HepG2 (cell line): ENCODE measurements at regions not wholly inside any gene's neighbourhood (a gene's known extent, or its start where the extent isn't known, plus 50 kb on each side); places are given as distances from the start of the nearest gene placed in this dataset.

Experiments used
- SAP130 ChIP-seq: IDR thresholded peaks from 2 replicates; pipeline ENCODE4 v1.6.1; 2016; ENCODE audit warnings: low read depth
- ZNF552 ChIP-seq: sonication (generic); formaldehyde crosslinking; IDR thresholded peaks from 2 replicates; pipeline ENCODE4 v1.9.0; 2022; ENCODE audit warnings: missing genetic modification reagents, mild to moderate bottlenecking, borderline replicate concordance

- TF ChIP-seq SAP130 (CRISPR knock-in tag) = no peak
- TF ChIP-seq ZNF552 (CRISPR knock-in tag) = no peak
Measured at GRCh38 chr7:12456506-12456905, 52.8 kb upstream of the VWDE start.
